ENCODE measurements at regions not wholly inside any gene's neighbourhood (a gene's known extent, or its start where the extent isn't known, plus 50 kb on each side); places are given as distances from the start of the nearest gene placed in this dataset.

GRCh38 chr10:47241946-47242867 is 57.8 kb upstream of the GDF10 start:
- no peak overlapping the region for H3K27ac ChIP-seq
- no peak for DNase-seq (ENCODE audit: low read depth, low spot score)

- no peak for DNase-seq (ENCODE audit: low read depth, low spot score)
- H3K27ac ChIP-seq, result no peak overlapping the region
These were observed 56.6 kb upstream of the GDF10 start for GRCh38 chr10:47243356-47243755.

- no peak overlapping the region for H3K27ac ChIP-seq
These were observed 56.2 kb upstream of the GDF10 start for GRCh38 chr10:47243791-47244190.

GRCh38 chr10:47244560-47245500 is 55.2 kb upstream of the GDF10 start:
- DNase-seq (ENCODE audit: low read depth, low spot score), result no peak
- H3K27ac ChIP-seq, result no peak overlapping the region

More at GRCh38 chr10:47243791-47244190, 56.2 kb upstream of the GDF10 start:
- DNase-seq (ENCODE audit: low read depth, low spot score), result no peak

GRCh38 chr10:47245731-47246350 is 54.2 kb upstream of the GDF10 start:
- no peak overlapping the region for H3K27ac ChIP-seq
- no peak for DNase-seq (ENCODE audit: low read depth, low spot score)

- no peak overlapping the region for H3K27ac ChIP-seq
- DNase-seq (ENCODE audit: low read depth, low spot score), result no peak
These were observed 53.4 kb upstream of the GDF10 start for GRCh38 chr10:47246406-47247147.

- no peak for DNase-seq (ENCODE audit: low read depth, low spot score)
- no peak overlapping the region for H3K27ac ChIP-seq
These were observed 52.6 kb upstream of the GDF10 start for GRCh38 chr10:47247148-47248059.

GRCh38 chr10:47248386-47249090 is 51.5 kb upstream of the GDF10 start:
- H3K27ac ChIP-seq, result no peak overlapping the region

GRCh38 chr10:47249881-47250280 is 50.1 kb upstream of the GDF10 start:
- H3K27ac ChIP-seq, result no peak overlapping the region
- no peak for DNase-seq (ENCODE audit: low read depth, low spot score)

More at GRCh38 chr10:47248386-47249090, 51.5 kb upstream of the GDF10 start:
- no peak for DNase-seq (ENCODE audit: low read depth, low spot score)

All from epithelial cell of prostate (primary cell).